Chondrocyte (in vitro differentiated cells): ENCODE measurements at regions not wholly inside any gene's neighbourhood (a gene's known extent, or its start where the extent isn't known, plus 50 kb on each side); places are given as distances from the start of the nearest gene placed in this dataset.
A peak's percentile ranks its signal among the peaks of the same experiment; 100 is the strongest.
"Not testable (repeated sequence)": the region's sequence is repeated elsewhere in the genome, so short reads cannot be mapped to it uniquely, and the experiment has no call there.

Experiments used
- DNase-seq: peaks from one replicate; pipeline ENCODE4 v3.0.0; 2021; ENCODE audit warnings: mixed read lengths, low spot score
- H3K27ac Mint-ChIP-seq: one replicate; pipeline ENCODE4 v1.8.0; 2021; ENCODE audit warnings: mild to moderate bottlenecking, moderate library complexity, mixed read lengths; ENCODE audit not compliant: unreplicated experiment
- H3K27me3 Mint-ChIP-seq: 2 replicates; pipeline ENCODE4 v1.8.0; 2021; ENCODE audit warnings: low read depth, mixed read lengths
- H3K36me3 Mint-ChIP-seq: 2 replicates; pipeline ENCODE4 v1.8.0; 2021; ENCODE audit warnings: low read depth, mixed read lengths
- H3K4me1 Mint-ChIP-seq: 2 replicates; pipeline ENCODE4 v1.8.0; 2021; ENCODE audit warnings: low read depth, mild to moderate bottlenecking, mixed read lengths
- H3K4me3 Mint-ChIP-seq: one replicate; pipeline ENCODE4 v1.8.0; 2021; ENCODE audit warnings: mild to moderate bottlenecking, moderate library complexity, mixed read lengths; ENCODE audit not compliant: unreplicated experiment
- H3K9me3 Mint-ChIP-seq: 2 replicates; pipeline ENCODE4 v1.8.0; 2021; ENCODE audit warnings: low read depth, mixed read lengths
- TF ChIP-seq, protein P1 (sequence below): fragments of 200-600 bp; sonication (generic); IDR thresholded peaks from 2 replicates; pipeline ENCODE4 v1.5.0; 2021; ENCODE audit warnings: antibody characterized with exemption, mild to moderate bottlenecking, moderate library complexity

- TF ChIP-seq, protein P1, sequence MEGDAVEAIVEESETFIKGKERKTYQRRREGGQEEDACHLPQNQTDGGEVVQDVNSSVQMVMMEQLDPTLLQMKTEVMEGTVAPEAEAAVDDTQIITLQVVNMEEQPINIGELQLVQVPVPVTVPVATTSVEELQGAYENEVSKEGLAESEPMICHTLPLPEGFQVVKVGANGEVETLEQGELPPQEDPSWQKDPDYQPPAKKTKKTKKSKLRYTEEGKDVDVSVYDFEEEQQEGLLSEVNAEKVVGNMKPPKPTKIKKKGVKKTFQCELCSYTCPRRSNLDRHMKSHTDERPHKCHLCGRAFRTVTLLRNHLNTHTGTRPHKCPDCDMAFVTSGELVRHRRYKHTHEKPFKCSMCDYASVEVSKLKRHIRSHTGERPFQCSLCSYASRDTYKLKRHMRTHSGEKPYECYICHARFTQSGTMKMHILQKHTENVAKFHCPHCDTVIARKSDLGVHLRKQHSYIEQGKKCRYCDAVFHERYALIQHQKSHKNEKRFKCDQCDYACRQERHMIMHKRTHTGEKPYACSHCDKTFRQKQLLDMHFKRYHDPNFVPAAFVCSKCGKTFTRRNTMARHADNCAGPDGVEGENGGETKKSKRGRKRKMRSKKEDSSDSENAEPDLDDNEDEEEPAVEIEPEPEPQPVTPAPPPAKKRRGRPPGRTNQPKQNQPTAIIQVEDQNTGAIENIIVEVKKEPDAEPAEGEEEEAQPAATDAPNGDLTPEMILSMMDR, result peak; percentile 22
These were observed 723.2 kb downstream of the SMARCA1 start for GRCh38 chrX:128800138-128800537.

GRCh38 chrX:128783139-128783538 lies 730.9 kb upstream of the ACTRT1 start:
- H3K4me1 Mint-ChIP-seq, H3K27me3 Mint-ChIP-seq, H3K27ac Mint-ChIP-seq, H3K36me3 Mint-ChIP-seq, DNase-seq: not testable (repeated sequence)
- Mint-ChIP-seq H3K9me3 (peaks cover 17% of the 10 kb centered on the region), H3K4me3 (peak overlapping the region; percentile 21)

More at GRCh38 chrX:128800138-128800537, 723.2 kb downstream of the SMARCA1 start:
- no peaks in the 10 kb centered on the region for H3K36me3 Mint-ChIP-seq
- H3K4me3 Mint-ChIP-seq, result no peak overlapping the region
- peaks cover 20% of the 10 kb centered on the region for H3K9me3 Mint-ChIP-seq
- H3K27me3 Mint-ChIP-seq, result no peaks in the 10 kb centered on the region
- DNase-seq, result no peak
- no peak overlapping the region for H3K27ac Mint-ChIP-seq
- H3K4me1 Mint-ChIP-seq, result no peaks in the 10 kb centered on the region

DNA sequence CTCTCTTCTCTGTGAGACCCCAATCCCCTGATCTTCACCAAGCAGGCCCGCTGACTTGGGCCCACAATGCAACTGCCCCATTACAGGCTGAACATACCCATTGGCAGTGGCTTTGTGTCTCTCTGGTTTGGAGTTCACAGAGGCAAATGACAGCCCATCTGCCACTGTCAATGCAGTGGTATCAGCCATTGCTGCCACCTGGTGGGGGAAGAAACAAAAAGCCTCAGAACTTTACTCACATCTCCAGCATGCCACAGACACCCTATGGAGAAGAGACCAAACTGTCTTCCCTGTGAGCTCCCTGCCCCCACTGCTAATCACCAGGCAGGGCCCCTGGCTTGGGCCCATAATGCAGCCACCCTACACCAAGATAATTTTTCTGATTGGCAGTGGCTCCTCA lies 729.3 kb upstream of the ACTRT1 start:
- no peak for DNase-seq
- no peaks in the 10 kb centered on the region for H3K27me3 Mint-ChIP-seq

DNA sequence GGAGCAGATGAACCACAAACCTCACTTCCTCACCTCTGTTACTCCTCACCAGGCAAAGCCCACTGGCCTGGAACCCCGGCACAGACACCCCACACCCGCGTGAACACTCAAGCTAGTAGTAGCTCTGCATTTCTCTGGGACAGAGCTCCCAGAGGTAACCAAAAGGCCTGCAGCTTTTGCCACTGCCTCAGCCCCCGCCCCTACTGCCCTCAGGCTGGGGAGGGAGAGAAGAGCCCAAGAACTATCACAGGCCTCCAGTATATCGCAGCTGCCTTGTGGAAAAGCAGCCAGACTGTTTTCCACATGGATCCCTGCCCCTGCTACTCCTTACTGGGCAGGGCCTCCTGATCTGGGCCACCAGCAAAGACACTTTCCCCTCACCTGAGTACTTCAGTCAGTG lies 728.7 kb upstream of the ACTRT1 start:
- Mint-ChIP-seq H3K36me3 (no peaks in the 10 kb centered on the region), H3K27me3 (no peaks in the 10 kb centered on the region), H3K4me3 (no peak overlapping the region), H3K4me1 (peaks cover 3% of the 10 kb centered on the region), H3K9me3 (peaks cover 36% of the 10 kb centered on the region), H3K27ac (no peak overlapping the region)
- TF ChIP-seq, protein P1, result no peak
- peak; percentile 51 for DNase-seq

More for the DNA sequence above, 729.3 kb upstream of the ACTRT1 start:
- peaks cover 3% of the 10 kb centered on the region for H3K4me1 Mint-ChIP-seq
- H3K9me3 Mint-ChIP-seq, result peaks cover 33% of the 10 kb centered on the region
- H3K4me3 Mint-ChIP-seq, result no peak overlapping the region
- TF ChIP-seq, protein P1, result peak; percentile 33
- H3K36me3 Mint-ChIP-seq, result no peaks in the 10 kb centered on the region
- H3K27ac Mint-ChIP-seq, result no peak overlapping the region

- Mint-ChIP-seq H3K27ac (no peak overlapping the region), H3K4me1 (no peaks in the 10 kb centered on the region), H3K9me3 (peaks cover 43% of the 10 kb centered on the region), H3K27me3 (no peaks in the 10 kb centered on the region), H3K4me3 (no peak overlapping the region), H3K36me3 (no peaks in the 10 kb centered on the region)
- DNase-seq, result no peak
- TF ChIP-seq, protein P1, result no peak
These were observed 717.3 kb upstream of the ACTRT1 start for GRCh38 chrX:128769495-128769894.

DNA sequence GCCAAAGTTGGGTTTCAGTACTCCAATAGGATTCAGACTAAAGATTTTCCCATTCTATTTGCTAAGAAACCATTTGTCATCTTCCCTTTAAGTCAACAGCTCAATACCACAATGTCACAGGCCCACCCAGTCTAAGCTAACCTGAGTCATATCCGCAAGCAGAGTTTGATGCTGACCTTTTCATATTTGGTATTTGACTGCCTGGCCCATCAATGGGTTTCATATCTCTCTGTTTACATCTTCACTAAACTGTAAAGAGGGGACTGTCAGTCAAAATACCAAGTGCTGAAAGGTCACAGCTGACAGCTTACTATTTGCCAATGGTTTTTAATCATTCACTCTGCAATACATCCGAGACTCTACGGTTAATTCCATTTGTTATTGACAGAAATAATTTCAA lies 707.5 kb upstream of the ACTRT1 start:
- TF ChIP-seq, protein P1, result no peak
- peaks cover 12% of the 10 kb centered on the region for H3K9me3 Mint-ChIP-seq
- H3K27ac Mint-ChIP-seq, result no peak overlapping the region
- H3K4me1 Mint-ChIP-seq, result no peaks in the 10 kb centered on the region
- no peak overlapping the region for H3K4me3 Mint-ChIP-seq
- H3K27me3 Mint-ChIP-seq, result no peaks in the 10 kb centered on the region
- no peaks in the 10 kb centered on the region for H3K36me3 Mint-ChIP-seq
- DNase-seq, result no peak
